ENCODE measurements at regions not wholly inside any gene's neighbourhood (a gene's known extent, or its start where the extent isn't known, plus 50 kb on each side); places are given as distances from the start of the nearest gene placed in this dataset.

- no peaks in the 10 kb centered on the region for H3K36me3 ChIP-seq (ENCODE audit: control insufficient read depth, insufficient read depth, low read length, severe bottlenecking)
- H3K4me3 ChIP-seq (ENCODE audit: low read length), result no peak overlapping the region
- DNase-seq (ENCODE audit: low read depth), result peak; percentile 48
Measured at GRCh38 chr6:140845701-140846100, 1287.0 kb upstream of the GJE1 start.

GRCh38 chr6:140844167-140844566, 1288.6 kb upstream of the GJE1 start:
- Histone ChIP-seq H3K9me3 (ENCODE audit: control insufficient read depth, low read length) (no peaks in the 10 kb centered on the region), H3K36me3 (ENCODE audit: control insufficient read depth, insufficient read depth, low read length, severe bottlenecking) (no peaks in the 10 kb centered on the region), H3K4me1 (ENCODE audit: control insufficient read depth, insufficient read depth, low read length) (peaks cover 40% of the 10 kb centered on the region), H3K4me3 (ENCODE audit: low read length) (no peak overlapping the region), H3K9ac (ENCODE audit: low read length) (no peak overlapping the region), H3K27me3 (replicated peaks; ENCODE audit: control insufficient read depth, insufficient read depth, low read length) (no peaks in the 10 kb centered on the region)
- DNase-seq (ENCODE audit: low read depth), result no peak

More at GRCh38 chr6:140845701-140846100, 1287.0 kb upstream of the GJE1 start:
- Histone ChIP-seq H3K9ac (ENCODE audit: low read length) (peak overlapping the region; percentile 69), H3K9me3 (ENCODE audit: control insufficient read depth, low read length) (no peaks in the 10 kb centered on the region), H3K4me1 (ENCODE audit: control insufficient read depth, insufficient read depth, low read length) (peaks cover 55% of the 10 kb centered on the region), H3K27me3 (replicated peaks; ENCODE audit: control insufficient read depth, insufficient read depth, low read length) (no peaks in the 10 kb centered on the region)

- Histone ChIP-seq H3K36me3 (ENCODE audit: control insufficient read depth, insufficient read depth, low read length, severe bottlenecking) (no peaks in the 10 kb centered on the region), H3K4me1 (ENCODE audit: control insufficient read depth, insufficient read depth, low read length) (peaks cover 34% of the 10 kb centered on the region), H3K4me3 (ENCODE audit: low read length) (no peak overlapping the region), H3K27me3 (replicated peaks; ENCODE audit: control insufficient read depth, insufficient read depth, low read length) (no peaks in the 10 kb centered on the region), H3K9ac (ENCODE audit: low read length) (no peak overlapping the region), H3K9me3 (ENCODE audit: control insufficient read depth, low read length) (no peaks in the 10 kb centered on the region)
- no peak for DNase-seq (ENCODE audit: low read depth)
Measured at GRCh38 chr6:140833408-140833807, 1299.3 kb upstream of the GJE1 start.

GRCh38 chr6:140830666-140831065, 1302.1 kb upstream of the GJE1 start:
- Histone ChIP-seq H3K9ac (ENCODE audit: low read length) (peak overlapping the region; percentile 24), H3K36me3 (ENCODE audit: control insufficient read depth, insufficient read depth, low read length, severe bottlenecking) (no peaks in the 10 kb centered on the region), H3K4me3 (ENCODE audit: low read length) (no peak overlapping the region), H3K27me3 (replicated peaks; ENCODE audit: control insufficient read depth, insufficient read depth, low read length) (no peaks in the 10 kb centered on the region), H3K4me1 (ENCODE audit: control insufficient read depth, insufficient read depth, low read length) (peaks cover 34% of the 10 kb centered on the region), H3K9me3 (ENCODE audit: control insufficient read depth, low read length) (no peaks in the 10 kb centered on the region)
- peak; percentile 15 for DNase-seq (ENCODE audit: low read depth)

- Histone ChIP-seq H3K4me1 (ENCODE audit: control insufficient read depth, insufficient read depth, low read length) (peaks cover 32% of the 10 kb centered on the region), H3K27me3 (replicated peaks; ENCODE audit: control insufficient read depth, insufficient read depth, low read length) (no peaks in the 10 kb centered on the region), H3K4me3 (ENCODE audit: low read length) (no peak overlapping the region), H3K9ac (ENCODE audit: low read length) (no peak overlapping the region), H3K36me3 (ENCODE audit: control insufficient read depth, insufficient read depth, low read length, severe bottlenecking) (no peaks in the 10 kb centered on the region), H3K9me3 (ENCODE audit: control insufficient read depth, low read length) (no peaks in the 10 kb centered on the region)
- DNase-seq (ENCODE audit: low read depth), result no peak
Measured at GRCh38 chr6:140828856-140829255, 1303.9 kb upstream of the GJE1 start.

GRCh38 chr6:140827593-140827992, 1305.1 kb upstream of the GJE1 start:
- DNase-seq (ENCODE audit: low read depth), result no peak
- no peaks in the 10 kb centered on the region for H3K27me3 ChIP-seq (replicated peaks; ENCODE audit: control insufficient read depth, insufficient read depth, low read length)
- peaks cover 21% of the 10 kb centered on the region for H3K4me1 ChIP-seq (ENCODE audit: control insufficient read depth, insufficient read depth, low read length)
- no peaks in the 10 kb centered on the region for H3K9me3 ChIP-seq (ENCODE audit: control insufficient read depth, low read length)
- no peak overlapping the region for H3K9ac ChIP-seq (ENCODE audit: low read length)
- no peaks in the 10 kb centered on the region for H3K36me3 ChIP-seq (ENCODE audit: control insufficient read depth, insufficient read depth, low read length, severe bottlenecking)
- H3K4me3 ChIP-seq (ENCODE audit: low read length), result no peak overlapping the region

GRCh38 chr6:140825731-140826130, 1307.0 kb upstream of the GJE1 start:
- Histone ChIP-seq H3K36me3 (ENCODE audit: control insufficient read depth, insufficient read depth, low read length, severe bottlenecking) (no peaks in the 10 kb centered on the region), H3K9ac (ENCODE audit: low read length) (no peak overlapping the region), H3K4me1 (ENCODE audit: control insufficient read depth, insufficient read depth, low read length) (peaks cover 13% of the 10 kb centered on the region), H3K4me3 (ENCODE audit: low read length) (no peak overlapping the region), H3K9me3 (ENCODE audit: control insufficient read depth, low read length) (no peaks in the 10 kb centered on the region), H3K27me3 (replicated peaks; ENCODE audit: control insufficient read depth, insufficient read depth, low read length) (no peaks in the 10 kb centered on the region)
- DNase-seq (ENCODE audit: low read depth), result no peak

- Histone ChIP-seq H3K4me3 (ENCODE audit: low read length) (no peak overlapping the region), H3K9ac (ENCODE audit: low read length) (no peak overlapping the region), H3K9me3 (ENCODE audit: control insufficient read depth, low read length) (no peaks in the 10 kb centered on the region), H3K27me3 (replicated peaks; ENCODE audit: control insufficient read depth, insufficient read depth, low read length) (no peaks in the 10 kb centered on the region), H3K36me3 (ENCODE audit: control insufficient read depth, insufficient read depth, low read length, severe bottlenecking) (no peaks in the 10 kb centered on the region), H3K4me1 (ENCODE audit: control insufficient read depth, insufficient read depth, low read length) (peaks cover 6% of the 10 kb centered on the region)
- peak; percentile 30 for DNase-seq (ENCODE audit: low read depth)
Measured at GRCh38 chr6:140824595-140824994, 1308.1 kb upstream of the GJE1 start.

- no peak for DNase-seq (ENCODE audit: low read depth)
- H3K9ac ChIP-seq (ENCODE audit: low read length), result no peak overlapping the region
- H3K9me3 ChIP-seq (ENCODE audit: control insufficient read depth, low read length), result no peaks in the 10 kb centered on the region
- H3K27me3 ChIP-seq (replicated peaks; ENCODE audit: control insufficient read depth, insufficient read depth, low read length), result no peaks in the 10 kb centered on the region
- no peaks in the 10 kb centered on the region for H3K36me3 ChIP-seq (ENCODE audit: control insufficient read depth, insufficient read depth, low read length, severe bottlenecking)
- H3K4me3 ChIP-seq (ENCODE audit: low read length), result no peak overlapping the region
- H3K4me1 ChIP-seq (ENCODE audit: control insufficient read depth, insufficient read depth, low read length), result peaks cover 6% of the 10 kb centered on the region
Measured at GRCh38 chr6:140821196-140821595, 1311.5 kb upstream of the GJE1 start.

- Histone ChIP-seq H3K9me3 (ENCODE audit: control insufficient read depth, low read length) (no peaks in the 10 kb centered on the region), H3K9ac (ENCODE audit: low read length) (no peak overlapping the region), H3K36me3 (ENCODE audit: control insufficient read depth, insufficient read depth, low read length, severe bottlenecking) (no peaks in the 10 kb centered on the region), H3K4me3 (ENCODE audit: low read length) (no peak overlapping the region), H3K27me3 (replicated peaks; ENCODE audit: control insufficient read depth, insufficient read depth, low read length) (no peaks in the 10 kb centered on the region), H3K4me1 (ENCODE audit: control insufficient read depth, insufficient read depth, low read length) (peaks cover under 1% of the 10 kb centered on the region)
- DNase-seq (ENCODE audit: low read depth), result no peak
Measured at GRCh38 chr6:140817176-140817575, 1315.5 kb upstream of the GJE1 start.

- H3K9ac ChIP-seq (ENCODE audit: low read length), result no peak overlapping the region
- H3K36me3 ChIP-seq (ENCODE audit: control insufficient read depth, insufficient read depth, low read length, severe bottlenecking), result no peaks in the 10 kb centered on the region
- H3K4me3 ChIP-seq (ENCODE audit: low read length), result no peak overlapping the region
- H3K4me1 ChIP-seq (ENCODE audit: control insufficient read depth, insufficient read depth, low read length), result peaks cover 3% of the 10 kb centered on the region
- DNase-seq (ENCODE audit: low read depth), result no peak
- no peaks in the 10 kb centered on the region for H3K9me3 ChIP-seq (ENCODE audit: control insufficient read depth, low read length)
- H3K27me3 ChIP-seq (replicated peaks; ENCODE audit: control insufficient read depth, insufficient read depth, low read length), result no peaks in the 10 kb centered on the region
Measured at GRCh38 chr6:140816681-140817080, 1316.0 kb upstream of the GJE1 start.

- H3K4me3 ChIP-seq (ENCODE audit: low read length), result no peak overlapping the region
- peaks cover 3% of the 10 kb centered on the region for H3K4me1 ChIP-seq (ENCODE audit: control insufficient read depth, insufficient read depth, low read length)
- no peaks in the 10 kb centered on the region for H3K36me3 ChIP-seq (ENCODE audit: control insufficient read depth, insufficient read depth, low read length, severe bottlenecking)
- H3K9ac ChIP-seq (ENCODE audit: low read length), result no peak overlapping the region
- peak; percentile 23 for DNase-seq (ENCODE audit: low read depth)
- H3K9me3 ChIP-seq (ENCODE audit: control insufficient read depth, low read length), result no peaks in the 10 kb centered on the region
- no peaks in the 10 kb centered on the region for H3K27me3 ChIP-seq (replicated peaks; ENCODE audit: control insufficient read depth, insufficient read depth, low read length)
Measured at GRCh38 chr6:140812636-140813035, 1320.1 kb upstream of the GJE1 start.

Data from adipocyte (in vitro differentiated cells).